GM21360 (cell line): ENCODE measurements at regions not wholly inside any gene's neighbourhood (a gene's known extent, or its start where the extent isn't known, plus 50 kb on each side); places are given as distances from the start of the nearest gene placed in this dataset.

ENCODE experiments used
- ATAC-seq: cut with Tn5 transposase; IDR thresholded peaks from one replicate; pipeline ENCODE4 v1.9.1; 2021; ENCODE audit warnings: mild to moderate bottlenecking, moderate library complexity; ENCODE audit not compliant: unreplicated experiment

DNA sequence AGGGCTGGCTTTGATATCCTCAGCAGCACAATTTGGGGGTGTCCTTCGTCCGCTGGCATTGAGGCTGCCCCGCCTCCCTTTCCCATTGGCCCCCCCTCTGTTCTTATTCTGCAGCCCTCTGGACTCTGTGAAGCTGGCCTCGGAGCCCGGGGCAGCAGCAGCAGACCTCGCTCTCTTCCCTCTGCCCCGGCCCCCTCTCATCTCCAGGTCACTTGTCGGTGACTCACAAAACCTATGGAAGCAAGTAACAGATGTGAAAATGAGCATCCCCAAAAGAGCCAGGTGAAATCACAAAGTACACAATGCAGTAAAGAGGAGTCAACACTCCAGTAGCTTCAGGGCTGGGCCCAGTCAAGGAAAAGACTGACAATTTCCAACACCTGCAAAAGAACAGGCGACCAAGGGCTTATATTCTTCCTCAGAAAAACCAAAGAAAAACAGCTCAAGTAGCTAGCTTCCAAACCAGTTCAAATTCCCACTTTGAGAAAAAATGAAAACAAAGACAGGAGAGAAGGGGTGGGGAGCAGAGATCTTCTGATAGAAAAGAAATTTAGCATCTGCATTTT, 97.5 kb downstream of the ZNF608 start:
- ATAC-seq: no peak

DNA sequence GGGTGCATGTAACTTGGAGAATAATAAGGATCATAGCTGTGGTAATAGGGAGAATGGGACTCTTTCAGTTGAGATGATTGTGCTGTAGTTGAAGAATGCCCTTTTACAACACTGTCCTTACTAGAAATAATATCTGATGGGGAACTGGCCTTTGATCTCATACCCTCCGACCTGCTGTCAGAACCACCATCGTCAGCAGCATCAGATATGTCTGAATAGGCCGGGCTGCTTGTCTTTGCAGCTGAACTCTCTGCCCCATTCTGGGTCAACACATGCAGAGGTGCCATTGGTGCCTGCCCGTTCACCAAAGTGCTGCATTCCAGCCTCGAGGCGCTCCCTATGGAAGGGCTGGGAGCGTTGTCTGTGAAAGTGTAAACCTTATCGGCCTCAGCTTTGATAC, 99.1 kb downstream of the ZNF608 start:
- no peak for ATAC-seq

DNA sequence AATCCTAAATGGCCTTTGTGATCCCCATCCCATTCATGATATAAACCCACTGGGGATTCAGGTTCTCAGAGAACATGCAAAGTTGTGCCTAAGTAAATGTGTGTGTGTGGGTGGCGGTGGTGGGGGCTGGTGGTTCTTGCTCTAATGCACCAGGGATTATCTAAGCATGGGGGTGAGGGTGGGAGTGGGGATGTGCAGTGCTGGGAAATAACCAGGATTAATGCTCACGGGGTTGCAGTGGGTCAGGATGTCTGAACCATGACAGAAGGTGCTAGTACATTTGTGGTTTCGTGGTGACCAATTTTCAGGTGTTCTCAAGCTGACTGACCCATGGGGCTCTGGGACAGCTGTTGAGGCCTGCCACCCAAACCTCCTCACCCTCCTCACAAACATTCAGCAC, 101.0 kb downstream of the ZNF608 start:
- ATAC-seq: no peak

DNA sequence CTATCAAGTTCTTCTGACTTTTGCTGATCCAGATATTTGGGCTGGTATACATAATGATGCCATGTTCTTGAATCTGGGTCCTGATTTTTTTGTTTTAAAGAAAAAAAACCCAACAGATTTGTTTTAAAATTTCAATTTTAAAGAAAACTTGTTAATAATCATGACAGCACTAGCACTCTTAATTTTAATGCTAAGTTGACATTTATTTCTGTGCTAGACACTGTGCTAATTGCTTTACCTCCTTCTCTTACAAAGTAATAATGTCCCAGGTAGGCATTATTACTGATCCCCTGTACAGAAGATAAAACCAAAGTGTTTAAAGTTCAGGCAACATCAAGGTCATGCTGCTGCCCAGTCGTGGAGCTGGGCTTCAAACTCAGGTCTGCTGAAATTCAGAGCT, 101.9 kb downstream of the ZNF608 start:
- ATAC-seq: no peak

DNA sequence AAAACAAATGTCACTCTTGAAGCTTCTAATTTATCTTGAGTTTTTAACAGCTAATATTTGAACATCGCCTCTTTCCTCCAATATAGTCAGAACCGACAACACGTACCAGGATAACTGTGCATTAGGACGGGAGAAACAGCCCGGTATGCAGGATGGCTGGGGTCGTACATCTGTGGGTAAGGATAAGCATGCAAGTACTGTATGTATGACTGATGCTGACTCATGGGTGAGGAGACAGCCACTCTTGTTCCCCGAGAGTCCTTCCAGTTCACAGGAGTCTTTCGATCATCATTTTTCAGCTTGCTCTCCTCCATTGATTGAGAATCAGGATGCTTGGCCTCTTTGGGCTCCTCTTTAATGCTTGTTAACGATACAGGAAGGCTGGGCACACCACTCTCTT, 102.3 kb downstream of the ZNF608 start:
- no peak for ATAC-seq

DNA sequence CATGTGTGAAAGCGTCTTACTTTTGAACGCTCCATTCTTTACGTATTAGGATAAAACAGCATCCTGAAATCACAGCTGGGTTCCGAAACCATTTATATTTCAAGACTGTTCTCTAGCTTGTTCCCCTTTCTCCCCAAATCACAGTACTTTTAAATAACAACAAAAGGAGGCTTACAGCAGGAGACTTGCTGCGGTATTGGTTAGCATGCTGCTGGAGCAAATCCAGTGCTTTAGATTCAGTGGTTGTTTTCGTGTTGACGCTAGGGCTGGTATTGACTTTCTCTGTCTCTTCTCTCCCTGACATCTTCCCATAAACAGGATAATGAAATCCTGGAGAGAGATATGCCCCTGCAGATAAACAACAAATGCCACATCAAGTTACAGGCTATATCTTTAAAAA, 103.1 kb downstream of the ZNF608 start:
- ATAC-seq: no peak

DNA sequence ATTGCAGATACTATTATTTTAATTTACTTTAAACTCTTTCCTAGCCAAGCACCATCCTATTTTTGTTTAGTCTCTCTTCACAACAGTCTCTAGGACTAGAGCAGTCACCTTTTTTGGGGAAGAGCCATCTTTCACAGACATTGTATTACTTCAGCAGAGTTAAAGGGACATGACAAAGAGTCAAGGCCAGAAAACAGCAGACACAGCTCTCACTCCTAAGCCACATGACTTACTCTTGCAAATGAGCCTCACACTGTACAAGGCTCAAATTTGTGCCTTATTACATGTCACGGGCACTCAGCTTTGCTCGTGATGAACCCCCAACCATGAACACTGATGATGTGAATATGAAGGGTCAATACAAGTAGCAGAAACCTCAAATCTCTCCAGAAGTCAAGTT, 104.3 kb downstream of the ZNF608 start:
- peak; percentile 62 for ATAC-seq

DNA sequence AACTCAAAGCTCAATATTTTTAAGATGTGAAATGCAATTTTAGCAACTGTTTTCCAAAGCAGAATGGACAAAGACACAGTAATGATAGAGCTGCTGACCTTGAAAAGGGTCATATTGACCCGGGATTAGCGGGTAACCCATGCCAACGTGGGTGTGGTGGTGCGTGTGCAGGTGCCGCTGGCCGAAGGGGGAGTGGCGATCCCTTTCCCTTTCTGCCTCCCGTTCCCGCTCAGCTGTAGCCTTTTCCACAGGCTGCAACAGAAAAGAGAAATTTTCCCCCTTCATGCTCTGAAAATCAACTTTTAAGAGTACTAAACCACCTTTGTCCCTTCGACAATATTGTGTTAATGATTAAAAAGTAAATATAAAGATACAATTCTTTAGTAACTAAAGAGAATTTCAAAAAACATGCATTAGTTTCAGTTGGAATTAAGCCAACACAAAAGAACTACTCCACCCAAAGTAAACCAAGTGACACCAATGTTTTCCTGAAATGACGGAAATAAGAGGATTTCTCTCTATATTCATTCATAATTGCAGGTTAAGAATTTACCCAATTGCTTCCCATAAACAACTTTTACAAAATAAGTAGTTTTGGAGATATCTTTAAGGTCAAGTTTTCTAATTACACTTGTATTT, 105.2 kb downstream of the ZNF608 start:
- ATAC-seq: no peak

DNA sequence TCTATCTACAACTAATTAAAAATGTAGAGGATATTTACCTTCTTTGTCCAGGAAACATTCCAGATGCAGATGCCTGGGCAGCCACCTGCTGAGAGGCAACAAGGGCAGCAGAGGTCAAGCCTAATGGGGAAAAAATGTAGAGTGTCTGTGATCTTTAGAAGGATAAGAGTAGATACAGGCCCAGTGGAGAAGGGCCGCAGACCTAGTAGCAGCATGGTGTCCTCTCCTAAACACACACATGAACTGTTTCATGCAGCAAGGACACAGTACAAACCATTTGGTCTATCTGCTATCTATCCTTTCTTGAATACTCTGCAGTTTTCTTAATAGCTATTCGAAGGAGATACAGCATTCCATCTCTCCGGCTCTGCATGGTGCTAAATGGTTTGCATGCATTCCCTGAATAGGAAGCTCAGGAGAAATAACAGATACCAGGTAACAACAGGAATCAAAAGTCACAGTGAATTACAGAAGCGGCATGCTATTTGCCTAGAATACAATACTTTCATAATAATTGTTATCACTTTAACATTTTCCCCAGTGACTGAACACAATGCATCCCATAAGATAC, 107.3 kb downstream of the ZNF608 start:
- no peak for ATAC-seq

DNA sequence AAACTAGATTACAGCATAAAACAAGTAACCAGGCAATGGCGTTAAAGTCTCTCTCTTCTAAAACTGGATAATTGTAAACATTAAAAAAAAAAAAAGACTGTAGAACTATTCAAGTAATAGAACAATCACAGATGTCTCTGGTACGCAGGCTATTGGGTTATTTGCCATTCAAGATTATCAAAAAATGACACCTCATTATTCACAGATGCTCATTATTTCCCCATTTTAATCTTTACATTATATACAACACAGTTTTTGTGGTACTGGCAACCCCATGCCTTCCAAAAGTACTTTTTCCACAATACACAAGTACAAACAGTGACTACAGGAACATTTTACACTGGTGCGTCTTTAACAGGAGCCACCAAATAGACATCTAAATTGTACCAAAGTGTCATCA, 109.4 kb downstream of the ZNF608 start:
- ATAC-seq: no peak

DNA sequence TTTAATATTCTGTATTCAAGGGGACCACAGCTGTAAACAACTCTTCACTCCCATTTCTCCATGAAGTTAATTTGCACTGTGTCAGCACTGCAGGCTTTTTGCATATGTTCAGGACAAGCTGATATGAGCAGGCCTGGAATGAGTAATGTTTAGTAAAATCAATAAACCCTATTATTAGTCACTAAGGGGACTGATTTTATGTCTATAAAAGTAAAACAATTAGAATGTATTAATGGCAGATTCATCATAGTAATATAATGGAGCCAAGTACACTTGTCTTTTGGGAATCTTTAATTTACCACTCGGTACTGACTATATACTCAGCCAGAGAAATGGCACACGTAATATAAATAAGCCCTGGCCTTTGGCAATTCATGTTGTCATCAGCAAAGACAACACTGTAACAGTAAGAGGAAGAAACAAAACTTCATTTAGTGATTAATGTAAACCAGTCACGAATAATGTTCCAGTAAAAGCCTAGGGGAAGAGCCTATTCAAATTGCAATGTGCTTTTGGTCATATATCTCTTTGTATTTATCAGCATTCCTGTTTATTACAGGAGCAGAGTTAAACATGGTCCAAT, 111.6 kb downstream of the ZNF608 start:
- no peak for ATAC-seq

DNA sequence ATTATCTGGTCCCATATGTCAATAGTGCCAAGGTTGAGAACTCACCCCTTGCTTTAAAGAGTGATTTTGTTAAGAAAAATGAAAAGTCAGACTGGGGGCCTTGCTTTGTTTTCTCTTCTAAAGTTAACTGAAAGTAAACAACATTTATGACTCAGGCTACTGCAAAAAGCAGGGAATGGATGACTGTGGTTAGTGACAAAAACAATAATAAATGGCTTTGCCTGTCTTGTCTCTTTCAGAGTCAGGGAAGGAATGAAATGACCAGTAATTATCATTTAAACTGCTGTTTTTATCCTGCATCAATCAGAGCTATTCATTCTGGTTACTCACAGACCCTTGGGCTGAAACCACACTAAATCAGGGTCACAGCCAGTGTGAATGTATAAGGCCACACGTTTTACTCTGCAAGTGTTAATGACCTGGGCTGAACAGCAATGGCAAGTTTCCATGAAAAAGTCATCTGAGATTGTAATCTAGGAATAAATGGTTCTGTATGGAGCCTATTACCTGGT, 112.2 kb downstream of the ZNF608 start:
- no peak for ATAC-seq

DNA sequence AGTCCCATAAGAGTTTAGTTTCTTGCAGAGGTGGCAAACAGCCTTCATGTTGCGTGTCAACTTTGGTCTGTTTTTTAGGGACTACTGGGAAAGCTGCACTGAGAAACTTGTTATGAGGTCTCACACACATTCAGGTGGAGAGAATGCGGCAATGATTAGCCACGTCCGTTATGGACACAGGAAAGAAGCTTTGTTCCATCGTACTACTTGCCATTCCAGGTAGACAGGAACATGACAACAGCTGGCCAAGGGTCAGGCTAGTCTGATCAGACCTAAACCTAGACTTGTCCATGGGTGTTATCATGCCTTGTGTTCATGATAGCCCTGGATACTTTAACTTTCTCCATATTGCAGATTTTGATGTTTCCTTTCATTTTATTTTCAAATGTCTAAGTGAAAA, 113.2 kb downstream of the ZNF608 start:
- ATAC-seq: no peak

DNA sequence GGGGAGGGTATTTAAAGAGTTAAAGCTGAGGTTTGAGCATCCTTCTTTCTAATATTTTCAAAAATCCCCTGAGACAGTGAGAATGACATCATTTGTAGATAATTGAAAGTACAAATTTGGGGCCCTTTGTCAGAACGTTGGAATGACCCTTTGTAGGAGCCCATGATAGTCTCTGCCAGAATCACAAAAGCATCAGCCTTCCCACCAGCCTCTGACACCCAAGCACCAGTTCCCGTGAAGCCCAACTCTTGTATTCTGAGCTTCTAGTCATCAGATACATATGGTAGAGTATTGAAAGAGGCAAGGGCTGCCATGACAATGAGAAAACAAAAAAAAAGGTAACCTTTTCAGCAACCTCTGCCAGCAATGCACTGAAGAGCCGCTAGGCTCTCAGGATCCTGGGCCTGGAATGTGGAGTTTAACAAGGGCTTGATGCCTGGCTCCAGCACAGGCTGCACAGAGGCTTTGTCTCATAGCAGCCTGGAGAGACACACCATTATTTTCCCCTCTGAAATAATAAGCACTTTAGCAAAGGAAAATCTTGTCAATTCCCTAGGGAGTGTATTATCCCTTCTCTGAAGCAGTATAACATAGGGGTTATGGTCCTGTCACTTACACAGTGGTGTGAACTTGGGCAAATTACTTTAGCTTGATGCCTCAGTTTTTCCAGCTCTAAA, 114.4 kb downstream of the ZNF608 start:
- no peak for ATAC-seq

DNA sequence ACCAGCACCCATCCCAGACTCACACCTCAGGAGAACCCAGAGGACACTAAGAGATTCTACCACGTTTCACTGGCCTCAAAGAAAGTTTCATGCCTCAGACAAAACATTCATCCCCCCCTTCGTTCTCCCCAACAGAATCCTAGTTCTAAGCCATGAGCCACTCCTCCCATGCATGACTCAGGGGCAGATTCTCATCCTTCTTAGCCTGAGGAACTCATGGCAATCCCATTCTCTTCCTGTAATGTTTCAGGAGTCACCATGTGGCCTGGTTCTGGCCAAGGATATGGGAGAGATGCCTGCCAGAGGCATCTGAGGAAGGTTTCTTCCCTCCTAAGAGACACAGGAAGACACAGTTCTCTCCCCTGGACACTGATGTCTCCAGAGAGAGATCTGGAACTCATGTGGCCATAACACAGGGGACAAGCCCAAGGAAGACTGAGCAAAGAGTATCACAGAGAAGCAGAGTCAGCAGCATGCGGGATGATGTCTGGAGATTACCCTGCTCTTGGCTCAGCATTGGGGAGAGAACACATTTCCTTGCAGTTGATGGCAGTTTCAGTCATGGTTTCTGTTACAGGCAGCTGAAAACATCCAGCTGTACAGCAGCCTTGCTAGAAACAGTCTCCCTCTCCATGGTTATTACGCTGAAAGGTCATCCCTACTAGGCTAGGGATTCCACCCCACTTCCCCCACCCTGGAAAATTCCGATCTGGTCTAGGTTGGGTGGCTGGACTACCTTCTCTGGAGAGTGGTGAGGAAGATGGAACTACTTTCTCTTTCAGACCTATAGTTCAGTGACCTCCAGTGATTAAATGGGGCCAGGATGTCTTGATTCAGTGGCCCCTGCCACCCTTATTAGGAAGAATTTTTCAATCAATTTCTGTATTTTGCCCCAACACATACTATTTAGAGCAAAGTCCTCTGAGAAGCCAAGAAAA, 115.4 kb downstream of the ZNF608 start:
- peak; percentile 76 for ATAC-seq

DNA sequence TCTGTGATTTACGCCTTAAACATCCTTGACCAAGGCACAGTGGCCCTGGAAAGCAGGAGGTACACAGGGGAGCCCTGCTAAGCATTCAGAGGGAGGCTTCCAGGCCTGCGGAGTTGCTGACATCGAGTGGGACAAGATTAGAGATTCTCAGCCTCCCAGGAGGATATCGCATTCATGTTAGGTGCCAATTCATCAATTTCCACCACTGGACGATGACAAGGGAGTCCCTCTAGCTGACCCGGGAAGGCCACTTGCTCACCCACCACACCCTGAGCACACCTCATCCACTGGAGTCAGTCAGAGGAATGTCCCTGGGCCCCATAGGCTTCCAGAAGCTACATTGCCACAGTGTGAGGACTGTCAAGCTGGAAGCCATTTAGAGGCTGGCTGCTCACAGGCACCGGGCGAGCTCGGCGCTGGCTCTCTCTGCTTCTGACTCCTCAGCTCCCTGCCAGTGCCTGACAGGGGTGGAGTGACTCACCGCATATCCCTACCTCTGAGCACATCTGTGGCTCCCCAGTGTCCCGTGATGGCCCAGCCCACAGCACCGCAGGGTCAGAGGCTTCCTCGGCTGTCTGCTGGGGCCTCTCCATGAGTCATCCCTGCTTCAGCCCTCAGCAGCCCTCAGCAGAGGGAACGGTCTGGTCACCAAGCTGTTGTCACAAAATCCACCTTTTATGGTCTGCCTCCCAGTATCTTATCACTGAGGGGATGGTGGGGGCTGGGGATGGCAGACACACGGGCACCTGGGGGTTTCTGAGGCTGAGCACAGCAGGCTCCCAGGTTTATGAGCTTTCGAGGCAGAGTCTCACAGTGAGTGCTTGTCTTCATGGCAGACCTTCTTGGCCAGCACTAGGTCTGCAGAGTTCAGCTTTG, 117.5 kb downstream of the ZNF608 start:
- ATAC-seq: no peak

DNA sequence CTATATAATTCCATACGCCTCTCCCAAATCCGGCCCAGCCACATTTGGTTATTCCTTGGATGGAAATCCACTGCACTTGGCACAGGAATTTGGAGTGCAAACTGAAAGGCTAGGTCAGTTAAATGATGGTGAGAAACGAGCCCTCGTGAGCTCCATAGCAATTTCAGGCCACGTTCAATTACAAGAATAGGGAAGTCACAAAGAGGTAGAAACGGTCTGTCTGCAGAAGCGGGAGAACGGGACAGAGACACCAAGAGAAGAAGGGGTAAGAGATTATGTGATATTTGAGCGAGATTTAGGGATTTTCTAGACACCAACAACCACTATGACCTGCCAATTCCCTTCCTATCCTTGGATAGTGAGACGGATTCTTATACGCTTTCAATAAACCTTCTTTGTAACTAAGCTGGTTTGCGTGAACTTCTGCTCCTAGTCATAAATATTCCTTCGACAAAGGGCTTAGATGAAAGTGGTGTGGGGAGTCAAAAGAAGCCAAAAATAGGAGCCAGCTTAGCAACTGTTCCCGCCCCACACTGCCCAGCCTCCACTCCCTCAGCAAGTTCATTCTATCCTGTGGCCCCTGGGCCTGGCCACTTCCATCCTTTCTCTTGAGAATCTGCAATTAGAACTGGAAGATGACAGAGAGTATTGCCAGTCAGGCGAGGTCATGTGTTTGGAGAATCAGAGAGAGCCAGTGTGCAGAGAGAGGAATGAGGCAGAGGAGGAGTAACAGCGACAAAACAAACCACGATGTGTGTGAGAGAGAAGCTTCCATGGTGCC, 118.4 kb downstream of the ZNF608 start:
- ATAC-seq: no peak

DNA sequence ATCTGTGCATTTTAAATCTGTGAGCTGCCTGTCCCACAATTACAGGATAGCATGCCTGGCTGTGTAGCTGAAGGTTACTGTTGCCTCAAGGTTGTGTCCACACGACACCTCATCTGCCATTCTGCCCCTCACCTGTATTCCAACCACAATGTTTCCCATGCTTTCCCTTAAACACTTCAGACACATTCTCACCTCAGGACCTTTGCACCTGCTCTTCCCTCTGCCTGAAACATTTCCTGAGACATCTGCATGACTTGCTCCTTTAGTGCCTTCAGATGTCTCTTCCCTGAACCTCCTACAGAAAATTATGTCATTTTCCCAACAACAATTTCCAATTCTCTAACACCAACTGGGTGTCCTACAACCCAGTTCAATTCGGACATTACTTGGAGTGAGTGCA, 120.4 kb downstream of the ZNF608 start:
- no peak for ATAC-seq

DNA sequence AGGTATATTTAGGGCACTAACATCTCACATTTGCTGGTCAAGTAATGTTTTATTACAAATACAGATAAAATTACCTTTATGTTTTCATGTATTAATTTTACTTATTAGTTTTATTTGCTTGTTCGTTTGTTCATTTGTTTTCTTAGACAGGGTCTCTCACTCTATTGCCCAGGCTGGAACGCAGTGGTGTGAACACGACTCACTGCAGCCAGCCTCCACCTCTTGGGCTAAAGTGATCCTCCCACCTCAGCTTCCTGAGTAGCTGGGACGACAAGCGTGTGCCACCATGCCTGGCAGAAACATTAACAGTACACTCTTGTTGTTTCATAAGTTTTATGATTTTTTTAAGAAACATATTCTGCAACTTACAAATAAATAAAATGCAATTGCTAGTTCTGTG, 123.2 kb downstream of the ZNF608 start:
- ATAC-seq: no peak
